H1 (cell line): ENCODE measurements at regions not wholly inside any gene's neighbourhood (a gene's known extent, or its start where the extent isn't known, plus 50 kb on each side); places are given as distances from the start of the nearest gene placed in this dataset.

Source experiments
- CTCF ChIA-PET: fragments of 300-600 bp; sonication (Branson Sonifier 250); formaldehyde crosslinking; loops from one replicate; lab custom pipeline; 2021; ENCODE audit not compliant: partially characterized antibody; lab: Charles Lee
- POLR2A ChIA-PET: fragments of 300-600 bp; sonication (Branson Sonifier 250); formaldehyde crosslinking; loops from one replicate; lab custom pipeline; 2021; ENCODE audit warnings: inconsistent platforms; ENCODE audit not compliant: partially characterized antibody; lab: Charles Lee
- DNase-seq, 2 experiments: peaks; one replicate each; pipeline versions ENCODE4 v3.0.0 to v3.0.0-alpha.2; 2010 to 2022; ENCODE audit warnings: low spot score in 2 of 2, low read depth in 1 of 2, mixed read lengths in 1 of 2
- FAIRE-seq: peaks from 2 replicates; lab custom pipeline; 2011; peaks lifted over from hg19 to GRCh38; lab: Jason Lieb, UNC
- H2AFZ ChIP-seq: 2 replicates; pipeline ENCODE4 v1.8.1; 2012; ENCODE audit warnings: low read length, inconsistent platforms
- H2AK5ac ChIP-seq: 2 replicates; pipeline ENCODE4 v1.6.1; 2013; ENCODE audit warnings: low read depth, low read length
- H2BK120ac ChIP-seq: replicated peaks from 2 replicates; pipeline ENCODE3; 2013; ENCODE audit warnings: low read depth, low read length, inconsistent platforms
- H2BK12ac ChIP-seq: 2 replicates; pipeline ENCODE4 v1.6.1; 2013; ENCODE audit warnings: low read depth, low read length
- H2BK15ac ChIP-seq: 2 replicates; pipeline ENCODE4 v1.6.1; 2013; ENCODE audit warnings: low read length
- H2BK20ac ChIP-seq: 2 replicates; pipeline ENCODE4 v1.6.1; 2013; ENCODE audit warnings: low read length
- H2BK5ac ChIP-seq: 2 replicates; pipeline ENCODE4 v1.6.1; 2013; ENCODE audit warnings: low read depth, low read length
- H3K14ac ChIP-seq: 2 replicates; pipeline ENCODE4 v1.6.1; 2013; ENCODE audit warnings: inconsistent platforms; ENCODE audit not compliant: insufficient read length
- H3K18ac ChIP-seq: 2 replicates; pipeline ENCODE4 v1.6.1; 2013; ENCODE audit warnings: low read length; ENCODE audit errors: extremely low read depth
- H3K23ac ChIP-seq: 2 replicates; pipeline ENCODE4 v1.6.1; 2013; ENCODE audit warnings: inconsistent platforms; ENCODE audit not compliant: insufficient read length
- H3K23me2 ChIP-seq: 2 replicates; pipeline ENCODE4 v1.6.1; 2013; ENCODE audit warnings: low read depth, low read length
- H3K27ac ChIP-seq: 2 replicates; pipeline ENCODE4 v1.6.1; 2011; ENCODE audit warnings: low read depth, low read length, inconsistent platforms
- H3K27me3 ChIP-seq, 4 experiments: replicated peaks in 1 of 4; 1 replicate in 1 of 4; 2 replicates in 3 of 4; pipeline versions ENCODE4 v1.6.1 to v1.8.1; 2011 to 2013; ENCODE audit warnings: low read length in 3 of 4, mild to moderate bottlenecking in 3 of 4, inconsistent platforms in 2 of 4, mixed read lengths in 2 of 4, moderate library complexity in 1 of 4; ENCODE audit not compliant: control insufficient read depth in 3 of 4, insufficient read depth in 3 of 4; ENCODE audit errors: extremely low read depth in 1 of 4
- H3K36me3 ChIP-seq, 4 experiments: 2 replicates each; pipeline versions ENCODE4 v1.6.1 to v1.8.1; 2011 to 2013; ENCODE audit warnings: mild to moderate bottlenecking in 4 of 4, low read length in 3 of 4, moderate library complexity in 2 of 4, control low read depth in 1 of 4, inconsistent platforms in 1 of 4; ENCODE audit not compliant: insufficient read depth in 4 of 4, control insufficient read depth in 2 of 4
- H3K4ac ChIP-seq: replicated peaks from 2 replicates; pipeline ENCODE3; 2013; ENCODE audit warnings: low read length, low read depth, mixed read lengths, inconsistent platforms; ENCODE audit not compliant: insufficient read length
- H3K4me1 ChIP-seq, 4 experiments: replicated peaks in 1 of 4; 1 replicate in 1 of 4; 2 replicates in 3 of 4; pipeline versions ENCODE4 v1.6.1 to v1.8.1; 2011 to 2013; ENCODE audit warnings: low read length in 3 of 4, inconsistent platforms in 2 of 4, mixed read lengths in 1 of 4; ENCODE audit not compliant: insufficient read depth in 4 of 4, control insufficient read depth in 3 of 4
- H3K4me2 ChIP-seq, 2 experiments: 2 replicates each; pipeline versions ENCODE4 v1.6.1 to v1.8.1; 2011 to 2013; ENCODE audit warnings: low read depth in 2 of 2, low read length in 2 of 2, control low read depth in 1 of 2, inconsistent platforms in 1 of 2, mild to moderate bottlenecking in 1 of 2; ENCODE audit not compliant: insufficient read depth in 1 of 2
- H3K4me3 ChIP-seq, 4 experiments: fragments of 200-600, 300-600 bp in 1 of 4; sonication (generic), shearing (Covaris generic), sonication (Bioruptor Twin) in 1 of 4; 2 replicates each; pipeline versions ENCODE4 v1.5.1 to v1.8.1; 2011 to 2016; ENCODE audit warnings: low read length in 4 of 4, low read depth in 3 of 4, control low read depth in 2 of 4, inconsistent platforms in 2 of 4, mild to moderate bottlenecking in 2 of 4, mixed read lengths in 1 of 4, moderate library complexity in 1 of 4; ENCODE audit not compliant: insufficient read depth in 2 of 4; ENCODE audit errors: extremely low read depth in 1 of 4
- H3K56ac ChIP-seq: replicated peaks from 2 replicates; pipeline ENCODE3; 2013; ENCODE audit warnings: low read depth, mild to moderate bottlenecking, mixed read lengths, low read length, inconsistent platforms; ENCODE audit not compliant: insufficient read length
- H3K79me1 ChIP-seq: 2 replicates; pipeline ENCODE4 v1.6.1; 2013; ENCODE audit warnings: low read depth, low read length, control low read depth
- H3K79me2 ChIP-seq, 2 experiments: 2 replicates each; pipeline versions ENCODE4 v1.6.1 to v1.8.1; 2012 to 2013; ENCODE audit warnings: low read length in 2 of 2, mild to moderate bottlenecking in 2 of 2, inconsistent platforms in 1 of 2; ENCODE audit not compliant: insufficient read depth in 2 of 2, control insufficient read depth in 1 of 2
- H3K9ac ChIP-seq, 4 experiments: replicated peaks in 1 of 4; 1 replicate in 1 of 4; 2 replicates in 3 of 4; pipeline versions ENCODE4 v1.6.1 to v1.8.1; 2011 to 2013; ENCODE audit warnings: low read depth in 3 of 4, low read length in 3 of 4, control low read depth in 2 of 4, mild to moderate bottlenecking in 2 of 4, moderate library complexity in 2 of 4, inconsistent platforms in 1 of 4; ENCODE audit errors: extremely low read depth in 1 of 4
- H3K9me3 ChIP-seq, 2 experiments: 2 replicates each; pipeline versions ENCODE4 v1.6.1 to v1.8.1; 2012 to 2013; ENCODE audit warnings: mild to moderate bottlenecking in 2 of 2, moderate library complexity in 2 of 2, control low read depth in 1 of 2, inconsistent platforms in 1 of 2, low read depth in 1 of 2, low read length in 1 of 2, mixed read lengths in 1 of 2; ENCODE audit not compliant: insufficient read depth in 2 of 2
- H4K20me1 ChIP-seq, 2 experiments: replicated peaks in 1 of 2; 2 replicates each; pipeline versions ENCODE3 to v1.8.1; 2011 to 2013; ENCODE audit warnings: inconsistent platforms in 2 of 2, low read length in 2 of 2, mild to moderate bottlenecking in 1 of 2; ENCODE audit not compliant: insufficient read depth in 2 of 2, control insufficient read depth in 1 of 2
- H4K5ac ChIP-seq: 2 replicates; pipeline ENCODE4 v1.6.1; 2013; ENCODE audit warnings: low read length, low read depth, mixed read lengths, inconsistent platforms; ENCODE audit not compliant: insufficient read length
- H4K8ac ChIP-seq: 2 replicates; pipeline ENCODE4 v1.8.0; 2013; ENCODE audit warnings: mild to moderate bottlenecking, moderate library complexity, low read length, inconsistent platforms; ENCODE audit not compliant: insufficient read depth; ENCODE audit errors: extremely low read depth
- H4K91ac ChIP-seq: replicated peaks from 2 replicates; pipeline ENCODE3; 2013; ENCODE audit warnings: low read length, mixed read lengths, inconsistent platforms; ENCODE audit not compliant: insufficient read length
- ATF3 ChIP-seq: IDR thresholded peaks from 2 replicates; pipeline ENCODE4 v1.6.1; 2011; ENCODE audit warnings: low read depth, mild to moderate bottlenecking, low read length; ENCODE audit not compliant: insufficient read depth
- BCL11A ChIP-seq, 2 experiments: IDR thresholded peaks; one replicate each; pipeline ENCODE4 v1.6.1; 2011; ENCODE audit warnings: low read depth in 2 of 2, low read length in 2 of 2, mild to moderate bottlenecking in 2 of 2
- CBX8 ChIP-seq: fragments of 300-800, 300-1000 bp; sonication (generic); IDR thresholded peaks from 2 replicates; pipeline ENCODE4 v1.7.1; 2016; ENCODE audit warnings: low read depth, low read length, borderline replicate concordance
- CHD1 ChIP-seq: IDR thresholded peaks from 2 replicates; pipeline ENCODE4 v1.6.1; 2012; ENCODE audit warnings: low read depth, low read length, improper control_type of control experiment
- CTBP2 ChIP-seq: IDR thresholded peaks from 2 replicates; pipeline ENCODE4 v1.7.0; 2011; ENCODE audit warnings: borderline replicate concordance, mild to moderate bottlenecking, moderate library complexity, mixed read lengths, low read length; ENCODE audit not compliant: insufficient read depth, insufficient read length
- GABPA ChIP-seq: IDR thresholded peaks from 2 replicates; pipeline ENCODE4 v1.6.1; 2011; ENCODE audit warnings: mild to moderate bottlenecking, low read length, moderate library complexity, borderline replicate concordance; ENCODE audit not compliant: insufficient read depth
- HDAC2 ChIP-seq, 2 experiments: fragments of 300-600 bp in 1 of 2; sonication (generic) in 1 of 2; IDR thresholded peaks; 2 replicates each; pipeline ENCODE4 v1.6.1; 2011 to 2012; ENCODE audit warnings: low read depth in 2 of 2, low read length in 2 of 2, mild to moderate bottlenecking in 2 of 2, moderate library complexity in 2 of 2, borderline replicate concordance in 1 of 2, inconsistent platforms in 1 of 2
- JUN ChIP-seq: IDR thresholded peaks from 2 replicates; pipeline ENCODE4 v1.6.1; 2011; ENCODE audit warnings: low read depth, mild to moderate bottlenecking, improper control_type of control experiment, low read length
- KDM4A ChIP-seq: IDR thresholded peaks from one replicate; pipeline ENCODE4 v1.7.1; 2012; ENCODE audit warnings: low read depth, mild to moderate bottlenecking, moderate library complexity, low read length, inconsistent platforms; ENCODE audit not compliant: severe bottlenecking
- KDM5A ChIP-seq: fragments of 200-600 bp; IDR thresholded peaks from 2 replicates; pipeline ENCODE4 v1.7.1; 2012; ENCODE audit warnings: mild to moderate bottlenecking, low read length, inconsistent platforms, mixed read lengths
- NANOG ChIP-seq: IDR thresholded peaks from 2 replicates; pipeline ENCODE4 v1.6.1; 2011; ENCODE audit warnings: low read length, low read depth, mild to moderate bottlenecking, inconsistent platforms; ENCODE audit not compliant: insufficient read depth, poor library complexity, severe bottlenecking
- RBBP5 ChIP-seq: IDR thresholded peaks from 2 replicates; pipeline ENCODE4 v1.7.1; 2012; ENCODE audit warnings: low read depth, mild to moderate bottlenecking, inconsistent platforms, low read length, moderate library complexity, borderline replicate concordance
- RXRA ChIP-seq: IDR thresholded peaks from 2 replicates; pipeline ENCODE4 v1.6.1; 2011; ENCODE audit warnings: low read depth, mild to moderate bottlenecking, low read length, moderate library complexity; ENCODE audit not compliant: insufficient read depth
- TEAD4 ChIP-seq: IDR thresholded peaks from 2 replicates; pipeline ENCODE4 v1.6.1; 2012; ENCODE audit warnings: low read depth, low read length, inconsistent platforms, mixed read lengths
- WGBS, 2 experiments: shearing (Covaris generic) in 1 of 2; methylation state at CpG; one replicate each; pipeline versions ENCODE4 v1.1.6 to v1.1.7; 2013 to 2015; ENCODE audit warnings: low lambda C conversion rate in 2 of 2, mixed read lengths in 2 of 2, inconsistent platforms in 1 of 2, low coverage in 1 of 2, missing lambda C conversion rate in 1 of 2; ENCODE audit not compliant: insufficient replicate concordance in 2 of 2, insufficient coverage in 1 of 2, insufficient read length in 1 of 2; ENCODE audit errors: extremely low coverage in 1 of 2, missing lambda C conversion rate in 1 of 2; 5-methylcytosine and 5-hydroxymethylcytosine counted together

GRCh38 chr6:164982389-164982788, 327.0 kb downstream of the C6orf118 start:
- Histone ChIP-seq H3K56ac (no peak overlapping the region), H4K5ac (no peak overlapping the region), H3K4ac (no peak overlapping the region), H2AK5ac (no peak overlapping the region), H4K20me1 (no peaks in the 10 kb centered on the region), H3K4me1 (no peaks in the 10 kb centered on the region), H3K9ac (no peak overlapping the region), H3K27me3 (no peaks in the 10 kb centered on the region), H4K8ac (no peak overlapping the region), H3K4me2 (no peak overlapping the region), H4K91ac (no peak overlapping the region), H2BK5ac (no peak overlapping the region), H3K79me2 (no peaks in the 10 kb centered on the region), H3K27ac (no peak overlapping the region), H3K79me1 (no peaks in the 10 kb centered on the region), H2BK12ac (no peak overlapping the region), H3K14ac (no peak overlapping the region), H3K18ac (no peak overlapping the region), H3K23ac (no peak overlapping the region), H2BK120ac (no peak overlapping the region), H2AFZ (no peak overlapping the region), H3K23me2 (no peaks in the 10 kb centered on the region), H3K36me3 (no peaks in the 10 kb centered on the region), H2BK15ac (no peak overlapping the region), H2BK20ac (no peak overlapping the region), H3K4me3 (no peak overlapping the region), H3K9me3 (no peaks in the 10 kb centered on the region)
- FAIRE-seq = no peak
- CTCF ChIA-PET = interaction anchor here (1.0 kb wide), 1 partner anchor 15 kb away, joined by 3 read pairs; no protein-coding TSS in a partner anchor
- WGBS, 2 experiments = 96% methylated on average over 3 of the region's 3 CpGs; no CpG with 5 or more reads in 1 of the 2 experiments
- POLR2A ChIA-PET = no interaction called here
- DNase-seq = no peak
- TF ChIP-seq BCL11A (IDR thresholded peaks at IDR 0.05; ENCODE audit: low read depth in 2 of 2, low read length in 2 of 2) (no peak), CBX8 (no peak), JUN (no peak), KDM4A (no peak), CHD1 (no peak), TEAD4 (no peak), CTBP2 (no peak), RBBP5 (no peak), KDM5A (no peak), GABPA (no peak), RXRA (no peak), NANOG (no peak), HDAC2 (IDR thresholded peaks at IDR 0.05; ENCODE audit: borderline replicate concordance in 1 of 2, low read depth in 2 of 2, low read length in 2 of 2) (no peak), ATF3 (no peak)
